B cell (primary cell): ENCODE measurements at regions not wholly inside any gene's neighbourhood (a gene's known extent, or its start where the extent isn't known, plus 50 kb on each side); places are given as distances from the start of the nearest gene placed in this dataset.

Experiments
- EZH2 ChIP-seq: IDR thresholded peaks from 2 replicates; pipeline ENCODE4 v1.6.1; 2012; ENCODE audit warnings: borderline replicate concordance, low read depth, mild to moderate bottlenecking, moderate library complexity, low read length; ENCODE audit not compliant: insufficient read depth, poor library complexity, severe bottlenecking
- TF ChIP-seq, protein P1 (sequence below): fragments of 200-600 bp; IDR thresholded peaks from one replicate; pipeline ENCODE4 v1.8.0; 2022; ENCODE audit warnings: antibody characterized with exemption, mild to moderate bottlenecking

DNA sequence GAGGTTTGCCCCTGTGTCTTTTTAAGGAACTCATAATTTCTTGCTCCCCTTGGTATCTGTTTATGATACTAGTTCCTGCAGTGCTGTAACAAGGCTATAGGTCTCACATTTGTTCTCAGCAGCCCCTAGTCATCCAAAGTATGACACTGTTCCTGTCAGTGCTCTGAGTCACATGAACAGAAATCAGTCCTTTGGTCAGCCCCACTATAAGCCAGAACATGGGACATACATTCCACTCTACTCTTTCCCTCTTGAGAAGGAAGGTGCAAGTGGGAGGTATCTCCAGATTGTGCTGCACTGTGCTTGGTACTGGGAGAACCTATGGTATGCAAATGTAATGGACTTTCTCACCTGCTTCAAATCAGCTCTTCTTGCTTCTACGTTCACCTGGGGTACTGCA is 87.0 kb downstream of the IARS1 start:
- TF ChIP-seq, protein P1, sequence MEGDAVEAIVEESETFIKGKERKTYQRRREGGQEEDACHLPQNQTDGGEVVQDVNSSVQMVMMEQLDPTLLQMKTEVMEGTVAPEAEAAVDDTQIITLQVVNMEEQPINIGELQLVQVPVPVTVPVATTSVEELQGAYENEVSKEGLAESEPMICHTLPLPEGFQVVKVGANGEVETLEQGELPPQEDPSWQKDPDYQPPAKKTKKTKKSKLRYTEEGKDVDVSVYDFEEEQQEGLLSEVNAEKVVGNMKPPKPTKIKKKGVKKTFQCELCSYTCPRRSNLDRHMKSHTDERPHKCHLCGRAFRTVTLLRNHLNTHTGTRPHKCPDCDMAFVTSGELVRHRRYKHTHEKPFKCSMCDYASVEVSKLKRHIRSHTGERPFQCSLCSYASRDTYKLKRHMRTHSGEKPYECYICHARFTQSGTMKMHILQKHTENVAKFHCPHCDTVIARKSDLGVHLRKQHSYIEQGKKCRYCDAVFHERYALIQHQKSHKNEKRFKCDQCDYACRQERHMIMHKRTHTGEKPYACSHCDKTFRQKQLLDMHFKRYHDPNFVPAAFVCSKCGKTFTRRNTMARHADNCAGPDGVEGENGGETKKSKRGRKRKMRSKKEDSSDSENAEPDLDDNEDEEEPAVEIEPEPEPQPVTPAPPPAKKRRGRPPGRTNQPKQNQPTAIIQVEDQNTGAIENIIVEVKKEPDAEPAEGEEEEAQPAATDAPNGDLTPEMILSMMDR: no peak
- no peak for TF ChIP-seq EZH2
